ENCODE measurements at regions not wholly inside any gene's neighbourhood (a gene's known extent, or its start where the extent isn't known, plus 50 kb on each side); places are given as distances from the start of the nearest gene placed in this dataset.

GRCh38 chr3:80465746-80466145, 697.9 kb upstream of the ROBO1 start:
- TF ChIP-seq TCF7L2 (IDR thresholded peaks at IDR 0.05; ENCODE audit: low read depth, low read length) (no peak), SIN3A (IDR thresholded peaks at IDR 0.05; ENCODE audit: borderline replicate concordance, insufficient read depth, low read depth, low read length) (no peak), REST (IDR thresholded peaks at IDR 0.05; ENCODE audit: insufficient read depth in 1 of 2, low read depth in 2 of 2, low read length in 1 of 2) (no peak), POLR2AphosphoS5 (IDR thresholded peaks at IDR 0.05; ENCODE audit: low read depth, low read length) (no peak)
- intact Hi-C loops (cut with micrococcal nuclease; ENCODE audit: unreplicated experiment) = no loop called here

GRCh38 chr3:80451393-80451792, 683.6 kb upstream of the ROBO1 start:
- TF ChIP-seq REST (IDR thresholded peaks at IDR 0.05; ENCODE audit: insufficient read depth in 1 of 2, low read depth in 2 of 2, low read length in 1 of 2) (no peak), SIN3A (IDR thresholded peaks at IDR 0.05; ENCODE audit: borderline replicate concordance, insufficient read depth, low read depth, low read length) (no peak), TCF7L2 (IDR thresholded peaks at IDR 0.05; ENCODE audit: low read depth, low read length) (no peak), POLR2AphosphoS5 (IDR thresholded peaks at IDR 0.05; ENCODE audit: low read depth, low read length) (no peak), CTCF (IDR thresholded peaks at IDR 0.05) (no peak)
- intact Hi-C loops (cut with micrococcal nuclease; ENCODE audit: unreplicated experiment) = no loop called here
- H3K27me3 ChIP-seq (ENCODE audit: control insufficient read depth, insufficient read depth, low read length) = no peaks in the 10 kb centered on the region
- H3K9me3 ChIP-seq (ENCODE audit: control insufficient read depth, insufficient read depth, low read depth, low read length) = no peaks in the 10 kb centered on the region
- ChIA-PET CTCF (no interaction called here), POLR2A (no interaction called here)
- H3K27ac ChIP-seq (ENCODE audit: low read length) = no peak overlapping the region
- DNase-seq (ENCODE audit: low read depth, low spot score) (no peak), ATAC-seq (no peak)
- no peaks in the 10 kb centered on the region for H3K4me1 ChIP-seq (ENCODE audit: control insufficient read depth, insufficient read depth, low read length)
- H3K36me3 ChIP-seq (ENCODE audit: control insufficient read depth, insufficient read depth, low read length) = no peaks in the 10 kb centered on the region
- BruUV-seq (replicated peaks) = no TSS peak
- in situ Hi-C loops (cut with HindIII; ENCODE audit: low pct_unique_long_range_greater_than_20kb, low sequenced_read_pairs) = no loop called here
- H3K4me3 ChIP-seq (ENCODE audit: low read depth in 2 of 2, low read length in 2 of 2) = no peak overlapping the region

More at GRCh38 chr3:80465746-80466145, 697.9 kb upstream of the ROBO1 start:
- ChIA-PET CTCF (no interaction called here), POLR2A (no interaction called here)
- no peak overlapping the region for H3K27ac ChIP-seq (ENCODE audit: low read length)
- H3K4me3 ChIP-seq (ENCODE audit: low read depth in 2 of 2, low read length in 2 of 2) = no peak overlapping the region
- no peaks in the 10 kb centered on the region for H3K27me3 ChIP-seq (ENCODE audit: control insufficient read depth, insufficient read depth, low read length)
- DNase-seq (ENCODE audit: low read depth, low spot score) (no peak), ATAC-seq (no peak)
- no peaks in the 10 kb centered on the region for H3K4me1 ChIP-seq (ENCODE audit: control insufficient read depth, insufficient read depth, low read length)
- H3K36me3 ChIP-seq (ENCODE audit: control insufficient read depth, insufficient read depth, low read length) = no peaks in the 10 kb centered on the region
- H3K9me3 ChIP-seq (ENCODE audit: control insufficient read depth, insufficient read depth, low read depth, low read length) = no peaks in the 10 kb centered on the region
- no TSS peak for BruUV-seq (replicated peaks)
- in situ Hi-C loops (cut with HindIII; ENCODE audit: low pct_unique_long_range_greater_than_20kb, low sequenced_read_pairs) = no loop called here

Data from Panc1 (cell line).